Stimulated activated CD8-positive, alpha-beta memory T cell treated with anti-CD3 and anti-CD28 coated beads, Interleukin-12 subunit alpha, Interleukin-12 subunit beta, amount 100 ng/mL, for 4 hours (primary cell): ENCODE measurements at regions not wholly inside any gene's neighbourhood (a gene's known extent, or its start where the extent isn't known, plus 50 kb on each side); places are given as distances from the start of the nearest gene placed in this dataset.
"Not testable (repeated sequence)": the region's sequence is repeated elsewhere in the genome, so short reads cannot be mapped to it uniquely, and the experiment has no call there.

Experiments
- DNase-seq: peaks from one replicate; pipeline ENCODE4 v3.0.0-alpha.2; 2020; ENCODE audit warnings: low read depth

- no peak for DNase-seq
Measured at GRCh38 chr21:31531967-31532366, 127.5 kb upstream of the SOD1 start.

GRCh38 chr21:31530897-31531705, 128.4 kb upstream of the SOD1 start:
- DNase-seq, result no peak

- no peak for DNase-seq
Measured at GRCh38 chr21:31530364-31530763, 129.1 kb upstream of the SOD1 start.

GRCh38 chr21:31529406-31529805, 130.1 kb upstream of the SOD1 start:
- no peak for DNase-seq

- DNase-seq, result no peak
Measured at GRCh38 chr21:31526040-31526439, 133.5 kb upstream of the SOD1 start.

- no peak for DNase-seq
Measured at GRCh38 chr21:31524140-31524539, 135.4 kb upstream of the SOD1 start.

GRCh38 chr21:31521515-31521914, 138.0 kb upstream of the SOD1 start:
- no peak for DNase-seq

GRCh38 chr21:31520561-31521098, 138.9 kb upstream of the SOD1 start:
- no peak for DNase-seq

- no peak for DNase-seq
Measured at GRCh38 chr21:31518580-31518979, 140.9 kb upstream of the SOD1 start.

GRCh38 chr21:31517664-31518414, 141.7 kb upstream of the SOD1 start:
- no peak for DNase-seq

- DNase-seq, result no peak
Measured at GRCh38 chr21:31515253-31515652, 144.2 kb upstream of the SOD1 start.

GRCh38 chr21:31514598-31514997, 144.9 kb upstream of the SOD1 start:
- no peak for DNase-seq

- DNase-seq, result not testable (repeated sequence)
Measured at GRCh38 chr21:31513541-31513940, 146.0 kb upstream of the SOD1 start.

- DNase-seq, result not testable (repeated sequence)
Measured at GRCh38 chr21:31511999-31512398, 147.5 kb upstream of the SOD1 start.

- no peak for DNase-seq
Measured at GRCh38 chr21:31511258-31511657, 148.2 kb upstream of the SOD1 start.

GRCh38 chr21:31509194-31510017, 150.1 kb upstream of the SOD1 start:
- DNase-seq, result peak; percentile 46

- no peak for DNase-seq
Measured at GRCh38 chr21:31505975-31506374, 153.5 kb upstream of the SOD1 start.

- DNase-seq, result no peak
Measured at GRCh38 chr21:31503939-31504338, 155.6 kb upstream of the SOD1 start.

GRCh38 chr21:31503467-31503866, 156.0 kb upstream of the SOD1 start:
- DNase-seq, result no peak

- DNase-seq, result no peak
Measured at GRCh38 chr21:31502537-31503143, 156.9 kb upstream of the SOD1 start.

GRCh38 chr21:31501926-31502325, 157.6 kb upstream of the SOD1 start:
- DNase-seq, result no peak

- no peak for DNase-seq
Measured at GRCh38 chr21:31500982-31501381, 156.9 kb upstream of the TIAM1 start.
